Common myeloid progenitor, CD34-positive (primary cell): ENCODE measurements at regions not wholly inside any gene's neighbourhood (a gene's known extent, or its start where the extent isn't known, plus 50 kb on each side); places are given as distances from the start of the nearest gene placed in this dataset.
A peak's percentile ranks its signal among the peaks of the same experiment; 100 is the strongest.
"Not testable (repeated sequence)": the region's sequence is repeated elsewhere in the genome, so short reads cannot be mapped to it uniquely, and the experiment has no call there.

Experiments
- CTCF ChIA-PET: fragments of 350-600 bp; sonication (Branson Sonifier 250); formaldehyde crosslinking; loops from one replicate; lab custom pipeline; 2021; ENCODE audit warnings: antibody characterized with exemption; lab: Charles Lee
- POLR2A ChIA-PET: fragments of 350-600 bp; sonication (Branson Sonifier 250); formaldehyde crosslinking; loops from one replicate; lab custom pipeline; 2021; ENCODE audit warnings: antibody characterized with exemption; lab: Charles Lee
- DNase-seq, 3 donors: peaks; one replicate each; pipeline versions ENCODE4 v3.0.0 to v3.0.0-alpha.2; 2013
- H3K27ac ChIP-seq, 2 experiments: 1 replicate in 1 of 2; 2 replicates in 1 of 2; pipeline ENCODE4 v1.7.0; 2013; ENCODE audit warnings: inconsistent platforms in 2 of 2, low read length in 2 of 2, mild to moderate bottlenecking in 2 of 2, low read depth in 1 of 2, moderate library complexity in 1 of 2; ENCODE audit not compliant: severe bottlenecking in 2 of 2, insufficient read depth in 1 of 2, poor library complexity in 1 of 2
- H3K27me3 ChIP-seq, 5 experiments: replicated peaks in 2 of 5; 1 replicate in 3 of 5; 2 replicates in 2 of 5; pipeline versions ENCODE4 v1.6.1 to v1.7.0; 2013; ENCODE audit warnings: low read length in 4 of 5, mild to moderate bottlenecking in 2 of 5, moderate library complexity in 2 of 5, inconsistent platforms in 1 of 5; ENCODE audit not compliant: insufficient read depth in 5 of 5, control insufficient read depth in 4 of 5
- H3K36me3 ChIP-seq, 4 experiments: 1 replicate in 2 of 4; 2 replicates in 2 of 4; pipeline versions ENCODE4 v1.6.1 to v1.7.0; 2013; ENCODE audit warnings: low read length in 3 of 4, control low read depth in 1 of 4, mild to moderate bottlenecking in 1 of 4; ENCODE audit not compliant: control insufficient read depth in 4 of 4, insufficient read depth in 4 of 4
- H3K4me1 ChIP-seq, 4 experiments: 1 replicate in 3 of 4; 2 replicates in 1 of 4; pipeline versions ENCODE4 v1.6.1 to v1.7.1; 2013; ENCODE audit warnings: low read length in 3 of 4, mild to moderate bottlenecking in 3 of 4, control low read depth in 1 of 4, inconsistent platforms in 1 of 4, moderate library complexity in 1 of 4; ENCODE audit not compliant: control insufficient read depth in 4 of 4, insufficient read depth in 4 of 4; ENCODE audit errors: control extremely low read depth in 1 of 4
- H3K4me3 ChIP-seq, 7 experiments: 1 replicate in 4 of 7; 2 replicates in 3 of 7; pipeline versions ENCODE4 v1.5.1 to v1.7.0; 2013; ENCODE audit warnings: mild to moderate bottlenecking in 7 of 7, low read length in 6 of 7, moderate library complexity in 6 of 7, inconsistent platforms in 2 of 7, low read depth in 2 of 7, control low read depth in 1 of 7; ENCODE audit not compliant: insufficient read depth in 4 of 7, control insufficient read depth in 1 of 7; ENCODE audit errors: extremely low read depth in 1 of 7
- H3K9me3 ChIP-seq, 5 experiments: 1 replicate in 4 of 5; 2 replicates in 1 of 5; pipeline versions ENCODE4 v1.6.1 to v1.7.1; 2013; ENCODE audit warnings: low read length in 4 of 5, mild to moderate bottlenecking in 2 of 5, inconsistent platforms in 1 of 5, low read depth in 1 of 5, moderate library complexity in 1 of 5; ENCODE audit not compliant: control insufficient read depth in 4 of 5, insufficient read depth in 2 of 5; ENCODE audit errors: control extremely low read depth in 1 of 5
- WGBS: methylation state at CpG from one replicate; pipeline ENCODE4 v1.1.5; 2013; ENCODE audit not compliant: insufficient coverage; 5-methylcytosine and 5-hydroxymethylcytosine counted together

DNA sequence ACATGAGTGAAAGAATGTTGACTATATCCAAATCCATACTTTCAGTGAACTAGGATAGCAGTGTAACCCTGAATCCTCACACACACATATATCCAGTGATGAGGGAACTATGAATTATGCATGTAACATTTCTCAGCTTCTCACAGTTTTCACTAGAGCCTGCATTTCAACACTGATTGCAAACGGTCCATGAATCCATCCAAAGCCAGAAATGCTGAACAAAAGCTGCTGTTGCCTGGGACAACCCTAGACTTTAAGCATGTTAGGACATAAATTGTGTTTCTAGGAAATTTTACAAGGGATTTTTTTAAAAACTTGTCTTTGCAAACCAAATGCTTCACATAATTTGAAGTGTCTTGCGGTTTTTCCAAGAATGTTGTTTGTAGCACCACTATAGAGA lies 2010.0 kb upstream of the WWC1 start:
- Histone ChIP-seq H3K4me3 (no peak overlapping the region), H3K36me3 (no peaks in the 10 kb centered on the region), H3K27me3 (no peaks in the 10 kb centered on the region), H3K4me1 (no peaks in the 10 kb centered on the region), H3K9me3 (no peaks in the 10 kb centered on the region), H3K27ac (no peak overlapping the region)
- DNase-seq, result no peak
- ChIA-PET POLR2A (no interaction called here), CTCF (no interaction called here)
- WGBS, result 79% methylated on average over 2 of the region's 2 CpGs

DNA sequence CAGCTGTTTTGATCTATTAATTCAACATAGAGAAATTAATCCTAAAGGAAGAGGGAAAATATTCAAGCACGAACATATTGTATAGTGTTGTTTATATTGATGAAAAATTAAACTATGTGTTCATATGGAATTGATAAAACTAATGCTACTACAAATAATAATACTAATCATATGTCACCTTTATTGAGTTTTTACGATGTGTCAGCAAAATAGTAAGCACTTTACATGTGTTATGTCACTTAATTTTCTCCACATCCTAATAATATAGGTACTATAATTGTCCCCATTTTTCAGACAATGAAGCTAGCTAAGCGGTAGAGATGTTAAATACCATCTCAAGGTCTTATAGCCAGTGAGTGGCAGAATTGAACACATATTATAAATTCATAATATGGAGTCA lies 2008.5 kb upstream of the WWC1 start:
- H3K4me1 ChIP-seq, result no peaks in the 10 kb centered on the region
- H3K27ac ChIP-seq, result no peak overlapping the region
- CTCF ChIA-PET, result no interaction called here
- no CpG with 5 or more reads among the region's 3 CpGs for WGBS
- H3K9me3 ChIP-seq, result no peaks in the 10 kb centered on the region
- no peak for DNase-seq
- POLR2A ChIA-PET, result no interaction called here
- no peak overlapping the region for H3K4me3 ChIP-seq
- no peaks in the 10 kb centered on the region for H3K36me3 ChIP-seq
- no peaks in the 10 kb centered on the region for H3K27me3 ChIP-seq

- H3K27ac ChIP-seq, result no peak overlapping the region
- WGBS, result 100% methylated on average over 1 of the region's 2 CpGs
- H3K27me3 ChIP-seq, result no peaks in the 10 kb centered on the region
- DNase-seq, result no peak
- no peak overlapping the region for H3K4me3 ChIP-seq
- no peaks in the 10 kb centered on the region for H3K36me3 ChIP-seq
- no peaks in the 10 kb centered on the region for H3K4me1 ChIP-seq
- ChIA-PET CTCF (no interaction called here), POLR2A (no interaction called here)
- H3K9me3 ChIP-seq, result no peaks in the 10 kb centered on the region
Observed at GRCh38 chr5:166285361-166285760, 2006.1 kb upstream of the WWC1 start.

DNA sequence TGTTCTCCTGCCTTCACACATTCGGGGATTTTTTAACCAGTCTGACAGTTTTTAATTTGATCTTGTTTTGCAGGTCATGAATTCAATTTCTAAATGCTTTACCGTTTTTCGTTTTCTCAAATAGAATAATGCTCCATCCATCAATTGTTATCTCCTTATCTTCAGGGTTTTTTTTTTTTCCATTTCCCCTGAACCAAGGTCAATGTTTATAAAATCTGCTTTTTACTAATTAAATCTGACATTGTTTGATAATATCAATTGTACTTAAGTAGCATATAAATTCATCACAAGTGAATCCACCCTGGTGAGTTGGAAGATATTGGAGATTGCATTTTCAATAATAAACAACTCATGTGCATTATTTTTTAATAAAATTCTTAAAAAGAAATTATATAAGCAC lies 2004.6 kb upstream of the WWC1 start:
- no peak overlapping the region for H3K4me3 ChIP-seq
- no peaks in the 10 kb centered on the region for H3K27me3 ChIP-seq
- H3K9me3 ChIP-seq, result no peaks in the 10 kb centered on the region
- 90% methylated on average over 1 of the region's 3 CpGs for WGBS
- H3K4me1 ChIP-seq, result no peaks in the 10 kb centered on the region
- no peak overlapping the region for H3K27ac ChIP-seq
- DNase-seq, result no peak
- CTCF ChIA-PET, result no interaction called here
- no peaks in the 10 kb centered on the region for H3K36me3 ChIP-seq
- POLR2A ChIA-PET, result no interaction called here

- no peaks in the 10 kb centered on the region for H3K9me3 ChIP-seq
- no peak for DNase-seq
- 100% methylated on average over 1 of the region's 1 CpG for WGBS
- no peaks in the 10 kb centered on the region for H3K27me3 ChIP-seq
- H3K27ac ChIP-seq, result no peak overlapping the region
- no peaks in the 10 kb centered on the region for H3K36me3 ChIP-seq
- no peaks in the 10 kb centered on the region for H3K4me1 ChIP-seq
- ChIA-PET CTCF (no interaction called here), POLR2A (no interaction called here)
- H3K4me3 ChIP-seq, result no peak overlapping the region
Observed at GRCh38 chr5:166287866-166288265, 2003.6 kb upstream of the WWC1 start.

DNA sequence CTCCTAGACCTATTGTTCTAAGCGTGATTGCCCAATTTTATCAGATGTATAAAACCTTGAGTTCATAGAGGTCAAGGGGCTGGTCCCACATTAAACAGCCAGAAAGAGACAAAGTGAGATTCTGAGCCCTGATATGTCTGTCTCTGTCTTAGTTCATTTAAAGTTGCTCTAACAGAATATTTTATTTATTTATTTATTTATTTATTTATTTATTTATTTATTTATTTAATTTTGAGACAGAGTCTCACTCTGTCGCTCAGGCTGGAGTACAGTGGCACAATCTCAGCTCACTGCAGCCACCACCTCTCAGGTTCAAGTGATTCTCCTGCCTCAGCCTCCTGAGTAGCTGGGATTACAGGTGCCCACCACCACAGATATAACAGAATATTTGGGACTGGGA lies 1999.6 kb upstream of the WWC1 start:
- CTCF ChIA-PET, POLR2A ChIA-PET, H3K4me3 ChIP-seq, H3K27me3 ChIP-seq, H3K4me1 ChIP-seq, H3K36me3 ChIP-seq, DNase-seq, H3K9me3 ChIP-seq, H3K27ac ChIP-seq: not testable (repeated sequence)
- WGBS, result no CpG with 5 or more reads among the region's 2 CpGs

DNA sequence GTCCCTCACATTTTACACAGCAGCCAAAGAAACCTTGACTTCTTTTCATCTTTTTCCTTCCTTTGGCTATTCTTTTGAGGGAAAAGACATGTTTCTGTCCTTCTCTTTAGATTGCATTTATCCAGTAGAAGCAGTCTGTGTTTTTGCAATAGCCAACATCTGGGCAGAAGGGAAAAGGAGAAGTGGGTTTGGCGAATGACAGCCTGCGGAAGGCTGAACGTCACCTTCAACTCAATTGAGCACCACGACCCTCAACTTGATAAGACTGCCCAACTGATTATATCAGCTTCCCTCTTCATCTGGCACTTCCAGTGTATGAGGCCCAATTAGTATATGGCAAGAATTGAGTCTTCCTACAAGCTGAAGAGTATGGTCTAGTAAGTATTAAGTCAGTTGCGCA lies 1997.6 kb upstream of the WWC1 start:
- Histone ChIP-seq H3K4me3 (no peak overlapping the region), H3K27me3 (no peaks in the 10 kb centered on the region), H3K27ac (no peak overlapping the region), H3K9me3 (no peaks in the 10 kb centered on the region), H3K36me3 (no peaks in the 10 kb centered on the region), H3K4me1 (no peaks in the 10 kb centered on the region)
- ChIA-PET POLR2A (no interaction called here), CTCF (no interaction called here)
- 26% methylated on average over 3 of the region's 5 CpGs for WGBS
- DNase-seq, result peak; percentile 19 to 64 (median 57)
